Heart right ventricle (tissue), 16 donors: ENCODE measurements at regions not wholly inside any gene's neighbourhood (a gene's known extent, or its start where the extent isn't known, plus 50 kb on each side); places are given as distances from the start of the nearest gene placed in this dataset.

Experiments
- ATAC-seq, 8 donors: fragments of 200-7000 bp; cut with Tn5 transposase; one replicate each; pipeline ENCODE4 v1.9.1; 2020; ENCODE audit warnings: mild to moderate bottlenecking in 8 of 8, moderate library complexity in 8 of 8, moderate number of reproducible peaks in 1 of 8
- DNase-seq, 2 donors: peaks; one replicate each; pipeline ENCODE4 v3.0.0-alpha.2; 2020
- H3K27ac ChIP-seq, 10 donors: fragments of 200-600 bp; sonication (generic) in 2 of 10; one replicate each; pipeline versions ENCODE4 v1.5.0 to v1.8.0; 2020 to 2022; ENCODE audit warnings: mild to moderate bottlenecking in 3 of 10
- H3K27me3 ChIP-seq, 7 donors: fragments of 200-600 bp; one replicate each; pipeline ENCODE4 v1.8.0; 2021 to 2022; ENCODE audit warnings: mild to moderate bottlenecking in 2 of 7
- H3K36me3 ChIP-seq, 9 donors: fragments of 200-600 bp; sonication (generic) in 1 of 9; one replicate each; pipeline versions ENCODE4 v1.5.0 to v1.8.0; 2020 to 2022; ENCODE audit warnings: mild to moderate bottlenecking in 2 of 9
- H3K4me1 ChIP-seq, 9 donors: fragments of 200-600 bp; sonication (generic) in 1 of 9; one replicate each; pipeline versions ENCODE4 v1.5.0 to v1.8.0; 2020 to 2022; ENCODE audit warnings: mild to moderate bottlenecking in 4 of 9
- H3K4me3 ChIP-seq, 10 donors: fragments of 200-600 bp; sonication (generic) in 2 of 10; one replicate each; pipeline versions ENCODE4 v1.5.0 to v1.8.0; 2020 to 2022; ENCODE audit warnings: mild to moderate bottlenecking in 7 of 10, moderate library complexity in 2 of 10
- H3K9me3 ChIP-seq, 11 donors: fragments of 200-600 bp in 10 of 11; sonication (generic) in 2 of 11; one replicate each; pipeline versions ENCODE4 v1.5.0 to v1.8.0; 2013 to 2022; ENCODE audit warnings: mild to moderate bottlenecking in 2 of 11, control low read depth in 1 of 11, moderate library complexity in 1 of 11
- CTCF ChIP-seq, 9 donors: fragments of 200-600 bp; sonication (generic) in 2 of 9; IDR thresholded peaks; one replicate each; pipeline versions ENCODE4 v1.5.0 to v1.8.0; 2021 to 2022; ENCODE audit warnings: antibody characterized with exemption in 9 of 9, mild to moderate bottlenecking in 5 of 9, moderate library complexity in 1 of 9
- WGBS, 2 donors: extraction: QIAGEN DNeasy Blood & Tissue Kit; methylation state at CpG; one replicate each; pipeline ENCODE4 v1.1.7; 2013; ENCODE audit warnings: inconsistent platforms in 1 of 2; 5-methylcytosine and 5-hydroxymethylcytosine counted together
- intact Hi-C, 10 donors: fragments of 100-400 bp; cut with DNase I; formaldehyde crosslinking; loops; one replicate each; pipeline versions ENCODE4 v1.11.1 to v1.14.2; 2022
- donor health status: Arrhythmogenic right ventricular cardiomyopathy.
- donor health status: ischemic (EF 13 %, LVEDD 7.1; RV severe dilation, severe dysfunction).
- donor health status: healthy with polysubstance abuse.
- donor health status: DM: no; HTN: yes; CAD: no.
- donor health status: DM: no; HTN: no; CAD: no.
- donor health status: ischemic (EF 25% LVEDD 6.9; RV normal size, moderate dysfunction).
- donor health status: ischemic (EF 25% LVEDD 5.7; RV mildly dilated, moderate dysfunction).
- donor health status: healthy.
- donor health status: DM: yes; HTN: yes; CAD: no.
- donor health status: Ischemic cardiomyopathy.
- donor health status: ischemic (EF 35%, LVEDD 5.7; RV mildly dilated, moderate dysfunction).
- donor health status: nonischemic (EF 11% LVEDD 7.7; RV severe dilation, severe dysfunction).
- donor health status: DM: yes; HTN: yes; CAD: no.
- donor health status: PGD.
- donor health status: ischemic (EF 29% LVEDD 5.4; RV normal size, mild dysfunction).
- donor health status: nonischemic (EF 23%, LVEDD 6.1; RV moderate dilation, normal function).

- Histone ChIP-seq H3K4me1 (no peaks in the 10 kb centered on the region), H3K36me3 (no peaks in the 10 kb centered on the region), H3K27ac (no peak overlapping the region), H3K4me3 (no peak overlapping the region), H3K9me3 (peaks cover 0 to 20% (median 0%) of the 10 kb centered on the region in 11 donors), H3K27me3 (peaks cover 0 to 3% (median 0%) of the 10 kb centered on the region in 7 donors)
- intact Hi-C loops: loop anchor here in 1 of 10 donors (10.0 kb wide), 1 partner anchor 888 kb away; no protein-coding TSS in a partner anchor
- 88 to 90% methylated on average over 7 of the region's 7 CpGs for WGBS, 2 donors
- ATAC-seq (no peak), DNase-seq (no peak)
- no peak for TF ChIP-seq CTCF (IDR thresholded peaks at IDR 0.05)
These were observed 255.0 kb upstream of the IRX2 start for GRCh38 chr5:3006526-3006925.

DNA sequence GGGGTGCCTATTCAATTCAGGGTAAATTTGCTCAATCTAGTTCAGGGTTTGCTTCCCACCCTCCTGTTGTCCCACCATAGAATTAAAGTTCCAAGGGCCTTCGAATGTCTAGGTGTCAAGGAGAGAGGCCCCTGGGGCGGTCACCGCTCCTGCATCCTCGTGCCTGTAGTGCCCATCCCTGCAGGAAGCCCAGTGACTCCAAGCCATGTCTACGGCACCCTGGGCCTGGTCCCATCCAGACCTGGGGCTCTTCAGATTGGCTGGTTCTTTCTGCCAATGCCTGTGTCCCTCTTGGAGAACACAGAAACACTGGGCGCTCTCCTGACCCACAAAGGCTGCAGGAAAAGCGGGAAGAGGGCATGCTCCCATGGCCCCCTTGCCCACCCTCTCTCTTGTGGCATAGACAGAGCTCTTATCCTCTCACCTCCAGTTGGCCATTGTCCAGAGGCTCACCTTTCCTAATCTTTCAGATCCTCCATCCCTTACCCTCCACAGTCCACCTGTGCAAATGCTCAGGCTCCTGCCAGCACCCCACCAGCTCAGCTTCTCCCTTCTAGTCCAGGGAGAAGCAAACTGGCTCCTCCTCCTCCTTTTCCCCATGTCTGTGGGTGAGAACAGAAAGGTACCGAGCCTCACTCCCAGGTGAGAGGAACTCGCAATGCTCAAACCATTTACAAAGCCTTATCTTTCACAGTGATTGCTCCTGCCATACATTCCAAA is 253.0 kb upstream of the IRX2 start:
- H3K4me1 ChIP-seq: no peaks in the 10 kb centered on the region
- ATAC-seq (no peak), DNase-seq (no peak)
- H3K27me3 ChIP-seq: peaks cover 0 to 3% (median 0%) of the 10 kb centered on the region in 7 donors
- H3K27ac ChIP-seq: no peak overlapping the region
- intact Hi-C loops: loop anchor here in 1 of 10 donors (10.0 kb wide), 1 partner anchor 890 kb away; no protein-coding TSS in a partner anchor
- no peak overlapping the region for H3K4me3 ChIP-seq
- TF ChIP-seq CTCF (IDR thresholded peaks at IDR 0.05): no peak
- H3K9me3 ChIP-seq: peaks cover 0 to 22% (median 0%) of the 10 kb centered on the region in 11 donors
- no peaks in the 10 kb centered on the region for H3K36me3 ChIP-seq
- WGBS, 2 donors: 91 to 93% methylated on average over 9 of the region's 9 CpGs

DNA sequence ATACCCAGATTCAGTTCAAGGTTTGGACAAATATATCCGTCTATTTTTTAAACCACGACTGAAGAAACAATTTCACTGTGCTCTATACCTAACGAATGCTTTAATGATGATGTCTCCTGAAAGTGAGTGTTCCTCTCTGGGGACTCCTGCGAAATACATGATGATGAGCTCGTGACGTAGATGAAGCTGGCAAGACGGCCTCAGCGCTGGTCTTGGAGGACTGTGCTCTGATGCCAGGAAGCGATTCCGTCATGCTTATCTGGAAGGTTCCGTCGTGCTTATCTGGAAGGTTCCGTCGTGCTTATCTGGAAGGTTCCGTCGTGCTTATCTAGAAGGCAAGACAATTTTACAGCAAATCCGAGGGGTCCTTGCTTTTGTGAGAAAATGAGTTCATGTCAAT is 250.8 kb upstream of the IRX2 start:
- no peaks in the 10 kb centered on the region for H3K4me1 ChIP-seq
- DNase-seq (no peak), ATAC-seq (no peak)
- no peaks in the 10 kb centered on the region for H3K36me3 ChIP-seq
- peaks cover 0 to 8% (median 0%) of the 10 kb centered on the region in 7 donors for H3K27me3 ChIP-seq
- H3K9me3 ChIP-seq: peaks cover 0 to 22% (median 0%) of the 10 kb centered on the region in 11 donors
- no peak overlapping the region for H3K4me3 ChIP-seq
- no peak for TF ChIP-seq CTCF (IDR thresholded peaks at IDR 0.05)
- 36 to 55% methylated on average over 17 of the region's 17 CpGs for WGBS, 2 donors
- intact Hi-C loops: loop anchor here in 1 of 10 donors (10.0 kb wide), 1 partner anchor 893 kb away; no protein-coding TSS in a partner anchor
- no peak overlapping the region for H3K27ac ChIP-seq

GRCh38 chr5:3000631-3001030 is 249.2 kb upstream of the IRX2 start:
- H3K9me3 ChIP-seq: peaks cover 0 to 15% (median 0%) of the 10 kb centered on the region in 11 donors
- WGBS, 2 donors: 80 to 82% methylated on average over 6 of the region's 6 CpGs
- H3K36me3 ChIP-seq: no peaks in the 10 kb centered on the region
- no peak overlapping the region for H3K27ac ChIP-seq
- ATAC-seq (no peak), DNase-seq (no peak)
- intact Hi-C loops: loop anchor here in 1 of 10 donors (10.0 kb wide), 1 partner anchor 894 kb away; no protein-coding TSS in a partner anchor
- peaks cover 0 to 16% (median 0%) of the 10 kb centered on the region in 7 donors for H3K27me3 ChIP-seq
- H3K4me3 ChIP-seq: no peak overlapping the region
- no peaks in the 10 kb centered on the region for H3K4me1 ChIP-seq
- no peak for TF ChIP-seq CTCF (IDR thresholded peaks at IDR 0.05)
